Heart left ventricle (tissue), 16 donors: ENCODE measurements at regions not wholly inside any gene's neighbourhood (a gene's known extent, or its start where the extent isn't known, plus 50 kb on each side); places are given as distances from the start of the nearest gene placed in this dataset.
"Not testable (repeated sequence)": the region's sequence is repeated elsewhere in the genome, so short reads cannot be mapped to it uniquely, and the experiment has no call there.

Experiments
- ATAC-seq, 4 donors: fragments of 200-7000 bp; cut with Tn5 transposase; one replicate each; pipeline ENCODE4 v1.9.1; 2020 to 2022; ENCODE audit warnings: moderate library complexity in 4 of 4, mild to moderate bottlenecking in 3 of 4, moderate number of reproducible peaks in 1 of 4
- DNase-seq, 5 donors: peaks; one replicate each; pipeline ENCODE4 v3.0.0-alpha.2; 2020
- H3K27ac ChIP-seq, 12 donors: fragments of 200-600 bp; sonication (generic) in 4 of 12; one replicate each; pipeline versions ENCODE4 v1.5.0 to v1.8.0; 2016 to 2022; ENCODE audit warnings: mild to moderate bottlenecking in 2 of 12
- H3K27me3 ChIP-seq, 9 donors: fragments of 200-600 bp; sonication (generic) in 2 of 9; one replicate each; pipeline versions ENCODE4 v1.5.1 to v1.8.0; 2016 to 2022; ENCODE audit warnings: mild to moderate bottlenecking in 3 of 9
- H3K36me3 ChIP-seq, 9 donors: fragments of 200-600 bp; sonication (generic) in 2 of 9; one replicate each; pipeline versions ENCODE4 v1.5.0 to v1.8.0; 2018 to 2022; ENCODE audit warnings: mild to moderate bottlenecking in 2 of 9
- H3K4me1 ChIP-seq, 12 donors: fragments of 200-600 bp; sonication (generic) in 4 of 12; one replicate each; pipeline versions ENCODE4 v1.5.0 to v1.8.0; 2016 to 2022; ENCODE audit warnings: mild to moderate bottlenecking in 3 of 12
- H3K4me3 ChIP-seq, 12 donors: fragments of 200-600 bp; sonication (generic) in 4 of 12; one replicate each; pipeline versions ENCODE4 v1.5.0 to v1.8.0; 2017 to 2022; ENCODE audit warnings: mild to moderate bottlenecking in 9 of 12, moderate library complexity in 4 of 12
- H3K9me3 ChIP-seq, 12 donors: fragments of 200-600 bp; sonication (generic) in 4 of 12; one replicate each; pipeline versions ENCODE4 v1.5.0 to v1.8.0; 2016 to 2022; ENCODE audit warnings: mild to moderate bottlenecking in 1 of 12
- CTCF ChIP-seq, 12 donors: fragments of 200-600 bp; sonication (generic) in 4 of 12; IDR thresholded peaks; one replicate each; pipeline versions ENCODE4 v1.5.0 to v1.8.0; 2018 to 2022; ENCODE audit warnings: antibody characterized with exemption in 12 of 12, mild to moderate bottlenecking in 5 of 12
- POLR2A ChIP-seq, 2 donors: fragments of 450-650 bp; IDR thresholded peaks; one replicate each; pipeline ENCODE4 v1.6.1; 2017; ENCODE audit warnings: antibody characterized with exemption in 2 of 2, mild to moderate bottlenecking in 2 of 2, moderate library complexity in 2 of 2
- WGBS, 4 donors: extraction: QIAGEN DNeasy Blood & Tissue Kit in 2 of 4; methylation state at CpG; one replicate each; pipeline versions ENCODE4 v1.1.5 to v1.1.7; 2013 to 2018; 5-methylcytosine and 5-hydroxymethylcytosine counted together
- intact Hi-C, 10 donors: fragments of 100-400 bp; cut with DNase I; formaldehyde crosslinking; loops; one replicate each; pipeline versions ENCODE4 v1.11.1 to v1.14.2; 2022
- donor health status: ischemic (EF 13 %, LVEDD 7.1; RV severe dilation, severe dysfunction).
- donor health status: healthy with polysubstance abuse.
- donor health status: DM: no; HTN: yes; CAD: no.
- donor health status: DM: no; HTN: no; CAD: no.
- donor health status: ischemic (EF 25% LVEDD 6.9; RV normal size, moderate dysfunction).
- donor health status: ischemic (EF 25% LVEDD 5.7; RV mildly dilated, moderate dysfunction).
- donor health status: healthy.
- donor health status: DM: yes; HTN: yes; CAD: no.
- donor health status: ischemic (EF 35%, LVEDD 5.7; RV mildly dilated, moderate dysfunction).
- donor health status: nonischemic (EF 11% LVEDD 7.7; RV severe dilation, severe dysfunction).
- donor health status: DM: yes; HTN: yes; CAD: no.
- donor health status: PGD.
- donor health status: ischemic (EF 29% LVEDD 5.4; RV normal size, mild dysfunction).
- donor health status: nonischemic (EF 23%, LVEDD 6.1; RV moderate dilation, normal function).

DNA sequence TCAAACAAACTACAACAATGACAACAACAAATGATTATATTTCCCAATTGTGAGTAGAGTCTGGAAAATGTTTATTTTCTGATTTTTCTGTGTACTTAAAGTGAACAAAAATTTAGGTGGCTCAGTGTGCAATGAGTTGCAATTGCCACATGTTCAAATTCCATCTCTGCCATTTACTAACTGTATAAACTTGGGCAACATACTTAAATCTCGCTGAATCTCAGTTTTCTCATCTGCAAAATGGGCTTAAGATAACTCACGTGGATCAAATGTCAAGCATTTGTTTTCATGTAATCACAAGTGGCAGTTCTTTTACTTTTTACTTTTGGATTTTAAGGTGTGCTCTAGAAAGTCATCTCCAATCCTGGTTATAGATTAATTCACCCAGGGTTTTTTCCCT, 416.8 kb upstream of the HNRNPA3 start:
- Histone ChIP-seq H3K27me3 (no peaks in the 10 kb centered on the region), H3K4me1 (peaks cover 0 to 16% (median 0%) of the 10 kb centered on the region in 12 donors), H3K9me3 (no peaks in the 10 kb centered on the region), H3K4me3 (no peak overlapping the region), H3K36me3 (no peaks in the 10 kb centered on the region), H3K27ac (no peak overlapping the region)
- 74 to 91% (median 83%) methylated on average over 2 of the region's 2 CpGs for WGBS, 4 donors
- TF ChIP-seq CTCF (IDR thresholded peaks at IDR 0.05) (no peak), POLR2A (IDR thresholded peaks at IDR 0.05) (no peak)
- ATAC-seq = no peak
- no peak for DNase-seq
- intact Hi-C loops = no loop called here

DNA sequence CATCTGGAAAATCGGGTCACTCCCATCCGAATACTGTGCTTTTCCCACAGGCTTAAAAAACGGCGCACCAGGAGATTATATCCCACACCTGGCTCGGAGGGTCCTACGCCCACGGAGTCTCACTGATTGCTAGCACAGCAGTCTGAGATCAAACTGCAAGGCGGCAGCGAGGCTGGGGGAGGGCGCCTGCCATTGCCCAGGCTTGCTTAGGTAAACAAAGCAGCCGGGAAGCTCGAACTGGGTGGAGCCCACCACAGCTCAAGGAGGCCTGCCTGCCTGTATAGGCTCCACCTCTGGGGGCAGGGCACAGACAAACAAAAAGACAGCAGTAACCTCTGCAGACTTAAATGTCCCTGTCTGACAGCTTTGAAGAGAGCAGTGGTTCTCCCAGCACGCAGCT, 415.9 kb upstream of the HNRNPA3 start:
- H3K36me3 ChIP-seq, ATAC-seq, H3K27me3 ChIP-seq, DNase-seq, intact Hi-C loops, H3K4me3 ChIP-seq, H3K9me3 ChIP-seq, H3K27ac ChIP-seq: not testable (repeated sequence)
- peaks cover 0 to 16% (median 0%) of the 10 kb centered on the region in 12 donors for H3K4me1 ChIP-seq
- WGBS, 4 donors = 89 to 98% (median 94%) methylated on average over 7 to 12 of the region's 13 CpGs

DNA sequence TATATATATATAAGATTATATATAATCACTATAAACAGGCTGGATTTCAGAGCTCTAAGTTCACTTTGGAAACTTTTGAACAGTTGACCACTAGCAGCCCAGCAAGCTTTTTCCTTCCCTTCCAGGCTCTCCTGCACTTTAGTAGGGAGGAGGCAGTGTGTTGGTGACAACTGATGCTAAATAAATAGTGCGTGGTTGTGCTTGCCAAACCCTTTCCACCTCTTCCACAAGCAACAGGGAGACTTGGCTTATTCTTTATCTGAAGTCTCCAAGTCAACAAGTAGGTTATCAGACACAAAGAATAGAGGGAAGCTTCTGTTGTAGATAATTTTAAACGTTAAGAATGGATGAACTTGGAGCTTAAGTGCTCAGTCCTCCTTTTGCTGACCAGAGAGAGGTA, 408.2 kb upstream of the HNRNPA3 start:
- Histone ChIP-seq H3K36me3 (no peaks in the 10 kb centered on the region), H3K27me3 (no peaks in the 10 kb centered on the region), H3K27ac (no peak overlapping the region), H3K9me3 (no peaks in the 10 kb centered on the region), H3K4me3 (no peak overlapping the region), H3K4me1 (no peaks in the 10 kb centered on the region)
- intact Hi-C loops = no loop called here
- ATAC-seq = no peak
- 25 to 42% (median 37%) methylated on average over 2 of the region's 2 CpGs for WGBS, 4 donors
- DNase-seq = no peak
- no peak for TF ChIP-seq POLR2A (IDR thresholded peaks at IDR 0.05)
- TF ChIP-seq CTCF (IDR thresholded peaks at IDR 0.05) = no peak

- no peaks in the 10 kb centered on the region for H3K27me3 ChIP-seq
- TF ChIP-seq CTCF (IDR thresholded peaks at IDR 0.05) (no peak), POLR2A (IDR thresholded peaks at IDR 0.05) (no peak)
- no peaks in the 10 kb centered on the region for H3K36me3 ChIP-seq
- H3K4me3 ChIP-seq = no peak overlapping the region
- DNase-seq = no peak
- no peaks in the 10 kb centered on the region for H3K4me1 ChIP-seq
- H3K27ac ChIP-seq = no peak overlapping the region
- ATAC-seq = no peak
- intact Hi-C loops = loop anchor here in 1 of 10 donors (5.0 kb wide), 1 partner anchor 678 kb away; the partner anchor contains the start of gene HOXD8
- H3K9me3 ChIP-seq = no peaks in the 10 kb centered on the region
Measured at GRCh38 chr2:176805345-176805744, 407.2 kb upstream of the HNRNPA3 start.

DNA sequence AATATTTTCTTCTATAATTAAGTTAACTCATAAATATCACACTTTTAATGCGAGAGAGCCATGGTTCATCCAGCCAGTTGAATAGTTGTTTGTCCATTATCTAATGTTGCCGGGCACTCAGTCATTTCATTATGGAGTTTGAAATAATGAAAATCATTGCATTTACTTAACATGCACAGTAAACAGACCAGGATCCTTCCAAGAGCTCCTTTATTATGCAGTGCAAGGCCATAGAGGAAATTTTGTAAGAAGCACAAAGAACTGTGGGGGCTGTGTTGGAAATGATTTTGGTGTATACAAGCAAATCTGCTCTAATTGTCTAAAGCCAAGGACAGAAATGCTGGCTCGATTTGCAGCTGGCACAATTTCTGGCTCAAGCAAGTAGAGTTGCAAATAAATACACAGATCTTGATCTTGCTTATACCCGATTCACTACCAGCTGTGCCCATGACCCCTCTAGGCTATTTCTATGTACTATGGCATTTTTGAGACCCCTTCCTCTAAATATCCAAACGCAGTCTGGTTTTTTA, 400.3 kb upstream of the HNRNPA3 start:
- ATAC-seq = no peak
- 64 to 72% (median 69%) methylated on average over 5 of the region's 5 CpGs for WGBS, 4 donors
- Histone ChIP-seq H3K36me3 (no peaks in the 10 kb centered on the region), H3K27ac (no peak overlapping the region), H3K9me3 (no peaks in the 10 kb centered on the region), H3K4me3 (no peak overlapping the region), H3K4me1 (peaks cover 0 to 20% (median 3%) of the 10 kb centered on the region in 12 donors), H3K27me3 (peaks cover 0 to 4% (median 0%) of the 10 kb centered on the region in 9 donors)
- intact Hi-C loops = loop anchor here in 9 of 10 donors (5.0 to 10.0 kb wide), 7 partner anchors 160 to 688 kb away; partner anchors contain the start of genes HOXD8 (in 5 of the 9) and HOXD9 (in 3 of the 9)
- no peak for TF ChIP-seq CTCF (IDR thresholded peaks at IDR 0.05)
- no peak for TF ChIP-seq POLR2A (IDR thresholded peaks at IDR 0.05)
- DNase-seq = no peak
